HG02970 (cell line): ENCODE measurements at regions not wholly inside any gene's neighbourhood (a gene's known extent, or its start where the extent isn't known, plus 50 kb on each side); places are given as distances from the start of the nearest gene placed in this dataset.

ENCODE experiments used
- ATAC-seq: cut with Tn5 transposase; IDR thresholded peaks from one replicate; pipeline ENCODE4 v1.9.1; 2021; ENCODE audit warnings: mild to moderate bottlenecking, moderate library complexity, moderate number of reproducible peaks; ENCODE audit not compliant: unreplicated experiment, low FRiP score

DNA sequence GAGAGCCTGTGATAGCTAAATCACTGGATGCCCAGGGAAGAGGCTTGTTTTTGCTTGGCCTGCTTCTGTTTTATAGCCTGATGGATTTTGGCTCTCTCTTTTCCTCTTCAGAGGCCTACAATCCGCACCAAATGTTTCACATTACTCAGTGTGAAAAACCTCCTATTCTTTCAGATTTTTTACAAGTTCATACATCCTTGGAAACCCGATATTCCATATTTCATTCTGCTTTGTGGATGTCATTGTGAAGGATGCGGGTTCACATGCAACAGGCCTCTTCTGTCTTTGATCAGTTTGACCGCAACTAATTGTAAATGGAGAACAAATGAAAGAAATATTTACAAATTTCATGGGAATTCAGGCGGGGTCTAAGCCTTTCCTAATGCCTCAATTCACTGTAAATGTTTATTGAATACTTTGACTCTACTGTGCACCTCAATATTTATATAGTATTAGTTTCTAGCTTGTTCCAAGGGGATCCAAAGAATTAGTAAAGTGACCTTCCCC, 269.9 kb downstream of the DMRT2 start:
- ATAC-seq, result no peak

DNA sequence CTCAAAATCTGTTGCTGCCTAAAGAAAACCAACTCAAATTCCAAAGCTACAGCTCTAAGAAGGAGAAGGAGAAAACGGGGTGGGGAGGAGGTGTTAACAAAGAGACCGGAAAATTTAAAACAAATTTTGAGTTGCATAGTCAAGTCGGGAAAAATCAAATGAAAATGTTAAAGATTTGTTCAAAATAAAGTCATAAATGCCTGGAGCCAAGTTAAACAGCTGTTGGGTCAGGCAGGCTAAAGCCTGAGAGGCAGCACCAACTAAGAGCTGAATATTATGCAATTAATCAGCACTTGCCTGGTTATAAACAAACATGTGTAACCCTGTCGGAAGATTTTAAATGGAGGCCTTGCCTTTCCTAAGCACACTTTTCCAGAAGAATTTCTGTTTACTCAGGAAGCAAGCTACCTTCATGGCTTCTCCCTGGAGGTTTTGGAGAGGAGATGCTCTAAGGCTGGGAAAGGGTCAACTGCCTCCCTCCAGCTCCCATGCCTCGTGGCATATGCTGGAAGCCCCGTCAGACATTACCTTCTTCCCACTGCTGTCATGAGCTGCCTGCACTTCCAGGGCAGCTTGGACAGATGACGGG, 270.5 kb downstream of the DMRT2 start:
- ATAC-seq, result no peak

DNA sequence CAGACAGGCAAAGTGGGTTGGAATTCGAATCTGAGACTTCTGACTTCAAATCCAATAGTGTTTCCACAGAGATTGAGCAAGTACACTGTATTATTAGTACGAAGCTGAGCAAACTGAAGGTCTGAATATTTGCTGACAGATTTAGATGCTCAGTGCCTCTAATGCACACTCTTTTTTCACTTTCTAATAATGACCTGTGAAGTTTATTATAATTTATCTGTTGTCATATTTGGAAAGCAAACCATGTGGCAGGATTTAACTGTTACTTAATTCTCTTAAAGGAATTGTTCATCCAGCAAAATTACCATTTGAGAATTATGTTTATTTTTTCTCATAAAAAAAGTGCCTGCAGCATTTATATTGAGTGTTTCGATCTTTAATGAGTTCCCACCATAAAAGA, 277.3 kb downstream of the DMRT2 start:
- no peak for ATAC-seq

DNA sequence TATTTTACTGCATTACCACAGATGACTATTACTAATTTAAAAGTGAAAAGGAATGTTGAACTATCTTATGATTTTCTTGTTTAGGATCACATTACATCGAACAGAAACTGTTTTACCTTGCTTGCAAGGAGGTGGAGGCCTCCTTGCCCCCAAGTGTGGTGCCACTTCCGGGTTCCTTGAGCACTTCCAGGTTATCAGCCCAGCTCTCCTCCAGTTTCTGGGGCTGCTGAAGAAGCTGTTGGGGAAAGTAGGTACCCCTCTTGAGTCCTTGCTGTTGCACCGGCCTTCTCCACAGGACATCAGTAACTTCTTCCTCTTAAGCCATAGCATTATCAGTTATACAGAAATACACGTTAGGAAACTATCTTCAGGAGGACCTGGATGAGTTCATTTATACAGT, 278.2 kb downstream of the DMRT2 start:
- ATAC-seq, result no peak

DNA sequence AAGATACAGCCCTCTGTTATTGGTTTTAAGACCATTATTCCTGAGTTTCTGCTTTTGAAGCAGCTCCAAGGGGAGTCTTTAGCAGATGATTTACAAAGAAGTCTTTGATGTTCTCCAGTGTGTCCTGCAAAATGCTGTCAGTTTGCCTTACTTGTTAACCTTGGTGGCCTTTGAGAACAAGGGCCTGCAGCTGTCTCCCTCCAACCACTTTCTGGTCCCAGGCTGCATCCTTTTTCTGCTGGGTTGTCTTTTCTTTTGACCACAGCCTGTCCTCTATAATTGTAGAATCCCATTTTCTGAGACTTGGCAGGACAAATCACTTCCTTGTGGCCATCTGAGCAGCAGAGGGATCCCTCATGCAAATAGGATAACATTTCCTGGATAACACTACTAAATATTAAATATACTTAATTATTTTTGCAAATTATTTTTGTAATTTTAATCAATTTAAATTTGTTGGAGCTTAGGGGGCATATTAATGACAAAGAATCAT, 281.4 kb downstream of the DMRT2 start:
- ATAC-seq, result no peak

DNA sequence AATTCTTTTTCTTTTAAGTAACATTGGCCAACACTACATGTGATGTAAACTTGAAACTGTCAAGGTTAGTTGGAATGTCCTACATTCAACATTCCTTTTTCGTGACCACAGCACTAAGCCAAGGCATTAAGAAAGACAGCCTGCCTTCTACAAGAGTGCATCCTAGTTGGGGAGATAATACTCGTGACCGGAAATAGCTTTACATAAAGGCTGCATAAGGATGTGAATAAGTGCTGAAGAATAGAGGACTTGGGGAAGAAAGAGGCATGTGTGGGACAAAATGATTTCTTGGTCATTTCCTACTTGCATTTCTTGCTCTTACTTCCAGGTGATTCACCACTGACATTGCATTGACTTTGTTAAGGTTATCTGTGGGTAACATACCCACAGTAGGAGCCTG, 282.0 kb downstream of the DMRT2 start:
- no peak for ATAC-seq

DNA sequence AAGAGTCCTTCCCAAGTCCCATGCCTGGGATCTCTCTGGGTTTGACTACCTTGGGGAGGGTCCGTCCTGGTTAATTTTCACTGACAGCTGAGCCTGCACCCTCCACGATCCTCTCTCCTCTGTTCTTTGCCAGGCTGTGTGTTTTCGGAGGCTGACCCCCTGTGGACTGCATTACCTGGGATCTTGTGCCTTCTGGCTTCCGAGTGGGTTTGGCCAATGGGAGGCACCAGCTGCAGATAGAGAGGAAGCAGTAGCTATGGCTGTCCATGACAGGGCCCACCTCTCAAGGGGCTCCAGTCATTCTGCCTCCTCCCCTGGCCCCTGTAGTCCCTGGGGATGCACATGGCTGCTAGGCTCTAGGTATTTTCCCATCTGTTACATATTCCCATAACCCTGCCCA, 285.0 kb downstream of the DMRT2 start:
- no peak for ATAC-seq

DNA sequence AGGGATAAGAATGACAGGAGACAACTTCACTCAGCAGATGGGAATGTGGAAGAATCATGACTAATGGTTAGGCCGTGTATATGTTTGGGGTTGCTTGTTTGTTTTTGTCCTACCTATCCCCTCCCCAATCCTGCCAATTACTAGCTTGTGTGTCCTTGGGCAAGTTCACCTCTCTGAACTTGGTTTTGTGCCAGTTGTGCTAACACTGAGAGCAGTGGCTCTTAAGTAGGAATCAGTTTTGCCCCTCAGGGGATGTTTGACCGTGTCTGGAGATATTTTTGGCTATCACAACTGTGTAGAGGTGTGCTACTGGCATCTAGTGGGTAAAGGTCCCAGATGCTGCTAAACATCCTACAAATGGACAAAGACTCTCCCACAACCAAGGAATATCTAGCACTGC, 287.0 kb downstream of the DMRT2 start:
- ATAC-seq, result no peak

DNA sequence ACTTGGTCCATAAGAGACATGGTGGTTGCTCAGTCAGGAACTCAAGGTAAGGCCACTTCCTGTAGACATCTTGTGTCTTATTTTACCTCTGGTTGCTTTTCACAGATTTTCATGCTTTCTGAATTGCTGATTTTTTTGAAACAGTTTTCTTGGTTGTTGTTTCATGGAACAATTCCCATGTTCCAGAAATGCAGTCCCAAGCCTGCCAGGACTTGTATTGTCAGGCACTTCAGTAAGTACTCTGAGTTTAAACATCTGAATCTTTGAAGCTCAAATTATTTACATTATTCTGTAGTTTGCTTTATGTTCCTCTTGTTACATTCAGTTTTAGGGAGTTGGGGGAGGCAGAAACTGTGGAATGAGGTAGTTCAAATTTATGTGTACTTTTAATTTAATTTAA, 290.2 kb downstream of the DMRT2 start:
- ATAC-seq, result no peak

DNA sequence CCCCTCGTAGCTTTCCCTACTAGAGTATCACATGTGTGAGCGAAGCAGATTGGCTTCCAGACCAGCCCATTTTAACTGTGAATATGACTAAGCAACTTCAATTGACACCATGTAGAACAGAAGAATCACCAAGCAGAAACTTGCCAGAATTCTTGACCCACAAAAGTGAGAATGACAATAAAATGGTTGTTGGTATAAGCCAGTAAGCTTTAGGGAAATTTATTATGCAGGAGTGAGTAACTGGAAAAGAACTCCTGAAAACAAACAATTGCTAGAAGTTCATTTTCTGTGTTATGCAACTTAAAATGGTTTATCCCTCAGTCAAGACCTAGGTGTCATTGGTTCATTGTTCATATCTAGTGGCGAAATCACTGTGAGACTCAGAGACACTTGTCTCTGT, 303.1 kb downstream of the DMRT2 start:
- no peak for ATAC-seq

DNA sequence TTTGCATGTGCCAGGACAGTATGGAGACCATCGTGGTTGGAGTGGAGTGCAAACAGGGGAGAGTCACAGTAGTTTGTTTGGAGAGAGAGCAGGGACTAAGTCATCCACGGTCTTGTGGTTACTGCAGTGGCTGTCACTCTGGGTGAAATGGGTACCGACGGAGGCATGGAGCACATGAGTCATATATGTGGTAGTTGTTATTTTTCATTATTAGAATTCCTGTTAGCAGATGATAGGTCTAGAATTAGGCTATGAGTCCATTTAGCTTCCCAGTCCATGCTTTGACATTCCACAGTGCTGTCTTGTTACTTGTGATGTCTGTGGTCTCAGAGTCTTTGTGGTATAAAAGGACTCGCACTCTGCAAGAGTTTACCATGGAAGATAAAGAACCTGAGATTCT, 303.9 kb downstream of the DMRT2 start:
- no peak for ATAC-seq

DNA sequence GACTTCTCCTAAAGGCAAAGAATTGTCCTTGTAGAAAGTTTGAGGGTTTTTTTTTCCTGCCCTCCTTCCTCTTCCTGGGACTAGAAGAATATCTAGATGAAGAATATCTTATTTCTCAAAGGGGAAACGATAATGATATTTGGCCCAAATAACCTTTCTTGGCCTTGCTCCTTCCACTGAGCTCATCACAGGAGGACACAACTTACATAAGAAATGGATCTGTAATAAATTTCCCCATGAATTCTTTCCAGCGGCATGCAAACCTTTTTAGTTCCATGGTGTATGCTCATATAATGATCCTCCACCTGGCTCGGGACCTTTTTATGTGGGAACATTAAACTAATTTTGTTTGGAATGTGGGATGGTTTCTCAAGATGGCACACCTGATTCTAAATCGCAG, 304.4 kb downstream of the DMRT2 start:
- ATAC-seq, result no peak

DNA sequence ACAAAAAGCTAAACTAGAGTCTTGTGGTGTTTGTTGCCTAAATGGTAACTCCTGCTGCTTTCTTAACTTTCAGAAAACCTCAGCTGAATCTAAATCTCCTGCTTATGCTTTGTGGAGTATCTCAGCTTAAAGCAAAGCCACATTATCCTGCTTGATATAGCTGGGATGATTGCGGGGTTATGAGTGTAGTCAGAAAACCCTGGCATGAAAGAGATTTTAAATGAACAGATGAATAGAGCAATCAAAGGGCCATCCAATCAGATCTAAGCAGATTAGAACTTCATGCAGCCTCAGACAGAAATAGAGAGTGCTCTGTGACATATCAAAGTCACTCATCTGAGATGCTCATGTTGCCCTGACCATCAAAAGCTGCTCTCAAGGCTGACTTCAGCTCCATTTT, 305.5 kb downstream of the DMRT2 start:
- ATAC-seq, result no peak

DNA sequence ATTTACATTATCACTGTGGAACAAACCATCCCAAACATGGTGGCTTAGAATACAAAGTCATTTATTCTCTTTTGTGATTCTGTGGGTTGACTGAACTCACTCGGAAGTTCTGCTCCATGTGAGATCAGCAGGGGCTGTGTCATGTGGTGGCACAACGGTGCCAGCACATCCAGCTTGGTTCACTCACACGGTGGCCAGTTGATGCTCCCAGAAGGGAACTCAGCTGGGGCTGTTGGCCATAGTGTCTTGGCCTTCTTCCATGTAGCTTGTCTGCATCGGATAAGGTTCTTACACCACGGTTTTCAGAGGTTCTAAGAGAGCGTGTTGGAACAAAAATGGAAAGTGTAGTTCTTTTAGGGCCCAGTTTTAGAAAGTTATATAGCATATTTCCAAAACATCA, 312.7 kb downstream of the DMRT2 start:
- no peak for ATAC-seq

DNA sequence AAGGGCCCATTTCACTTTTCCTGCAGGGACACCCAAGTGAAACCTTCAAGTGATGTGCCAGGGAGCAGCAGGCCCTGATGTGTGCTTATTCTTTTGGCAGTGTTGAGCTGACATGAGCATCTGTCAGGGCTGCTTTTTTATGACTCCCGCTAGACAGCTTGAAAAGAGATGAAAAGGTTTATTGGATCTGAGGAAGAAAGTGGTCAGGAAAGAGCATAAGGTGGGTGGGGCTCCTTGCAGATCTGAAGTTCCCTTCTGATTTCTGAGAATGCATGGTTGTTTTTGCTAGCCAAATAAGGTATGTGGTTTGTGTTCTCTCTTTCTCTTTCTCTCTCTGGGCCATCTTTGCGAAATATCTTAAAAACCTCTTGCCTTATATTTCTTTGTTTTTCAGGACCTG, 316.1 kb downstream of the DMRT2 start:
- no peak for ATAC-seq

DNA sequence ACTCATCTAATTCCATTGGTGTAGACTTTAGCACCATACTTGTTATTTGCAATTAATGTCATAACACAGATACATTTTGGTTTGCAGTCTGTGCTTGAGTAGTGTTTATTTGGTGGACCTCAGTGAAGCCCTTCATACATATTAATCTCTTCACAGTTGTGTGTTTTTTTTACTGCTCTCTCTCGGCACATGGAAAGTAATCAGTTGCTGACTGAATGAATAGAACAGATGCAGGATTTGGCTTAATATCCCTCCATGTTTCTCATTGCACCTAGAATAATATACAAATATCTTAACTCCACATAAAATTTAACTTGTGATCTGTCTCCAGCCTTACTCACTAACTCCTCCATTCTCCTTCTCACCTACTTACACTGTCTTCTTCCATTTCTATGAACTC, 319.1 kb downstream of the DMRT2 start:
- ATAC-seq, result no peak

DNA sequence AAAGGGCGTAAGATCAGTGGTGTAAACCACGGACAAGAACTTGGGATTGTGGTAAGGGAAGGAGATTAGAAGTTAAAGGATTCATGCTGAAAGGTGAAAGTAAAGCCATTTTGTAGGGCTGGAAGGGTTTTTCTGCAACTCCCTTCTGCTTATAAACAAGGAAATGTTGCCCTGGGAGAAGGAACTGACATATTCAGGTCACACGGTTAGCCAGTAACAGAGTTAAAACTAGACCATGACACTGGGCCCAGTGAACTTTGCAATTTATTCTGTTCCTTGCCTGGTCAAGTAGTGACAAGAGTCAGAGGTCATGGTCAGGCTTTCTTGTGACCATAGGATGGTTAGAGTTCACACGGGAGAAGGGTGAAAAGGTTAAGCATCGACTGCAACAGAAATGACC, 323.3 kb downstream of the DMRT2 start:
- ATAC-seq, result no peak

DNA sequence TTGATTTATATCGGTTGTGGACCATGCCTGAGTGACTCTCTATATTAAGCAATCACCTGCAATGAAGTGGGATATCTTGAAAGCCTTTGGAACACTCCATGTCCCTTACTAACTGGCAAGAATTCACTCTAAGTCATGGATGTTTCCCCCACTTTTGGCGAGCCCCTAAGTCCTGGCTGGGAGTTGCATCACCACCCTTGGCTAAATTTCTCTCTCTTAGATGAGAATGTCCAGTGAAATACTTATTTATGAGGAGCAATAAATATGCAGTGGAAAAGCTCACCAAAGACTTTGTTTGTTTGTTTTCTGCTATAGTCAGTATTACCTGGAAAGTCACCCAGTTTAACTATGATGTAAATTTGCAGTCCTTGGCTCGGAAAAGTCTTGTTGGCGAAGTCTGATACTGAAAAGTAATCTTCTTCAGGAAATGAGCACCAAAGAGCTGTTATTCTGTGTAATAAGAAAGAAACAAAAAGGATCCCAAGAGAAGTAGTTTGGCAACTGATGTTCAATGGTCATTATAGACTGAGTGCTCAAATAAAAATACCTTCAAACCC, 333.8 kb downstream of the DMRT2 start:
- ATAC-seq, result no peak

DNA sequence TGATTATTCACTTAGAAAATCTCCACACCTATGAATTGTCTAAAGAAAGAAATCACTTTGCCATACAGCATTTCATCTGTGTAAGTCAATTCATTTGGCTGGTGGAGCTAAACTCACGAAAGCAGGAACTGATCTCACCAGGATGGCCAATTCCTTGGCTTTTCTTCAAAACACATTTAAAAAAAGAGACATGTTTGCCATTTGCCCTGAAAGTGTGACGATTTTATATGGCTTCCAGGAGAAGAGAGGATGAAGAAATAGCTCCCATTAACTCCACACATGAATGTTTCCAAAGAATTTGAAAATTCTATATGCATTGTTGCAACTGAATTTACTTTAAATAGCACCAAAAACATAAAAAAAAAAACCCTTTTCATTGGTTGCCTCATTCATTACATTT, 334.7 kb downstream of the DMRT2 start:
- ATAC-seq, result no peak

DNA sequence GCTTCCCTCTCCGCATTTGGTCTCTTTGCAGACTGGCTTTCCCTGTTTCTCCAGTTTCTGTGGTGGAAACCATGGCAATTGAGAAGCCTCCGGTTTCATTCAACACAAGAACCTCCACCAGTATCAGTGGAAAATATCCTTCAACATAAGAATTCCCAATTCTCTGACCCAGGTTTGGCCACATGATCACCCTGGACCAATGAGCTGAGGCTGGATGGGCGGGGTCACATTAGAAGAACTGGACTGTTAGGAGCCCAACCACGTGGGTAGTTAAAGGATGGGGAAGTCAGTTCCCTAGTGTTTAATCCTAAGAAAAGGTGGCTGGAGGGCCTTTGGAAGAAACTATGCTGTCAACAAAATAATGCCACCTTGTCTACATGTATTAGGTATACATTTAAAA, 336.3 kb downstream of the DMRT2 start:
- ATAC-seq, result no peak

DNA sequence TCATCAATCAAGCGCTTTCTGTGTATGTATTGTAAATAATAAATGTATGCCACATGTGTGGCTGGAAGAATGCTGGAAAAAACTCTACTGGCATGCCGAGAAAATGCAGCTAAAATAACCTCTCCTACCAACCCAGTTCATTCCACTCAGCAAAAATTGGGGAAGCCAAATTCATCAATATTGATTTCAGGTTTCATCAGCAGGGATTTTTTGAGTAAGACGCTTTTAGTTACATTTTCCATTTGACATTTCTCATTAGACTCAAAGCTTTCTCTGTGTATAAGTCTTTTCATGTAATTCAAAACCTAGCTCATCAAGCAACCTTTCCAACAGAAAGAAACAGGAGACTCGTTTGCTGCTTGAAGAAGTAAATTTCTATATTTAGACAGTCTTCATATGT, 338.1 kb downstream of the DMRT2 start:
- no peak for ATAC-seq

DNA sequence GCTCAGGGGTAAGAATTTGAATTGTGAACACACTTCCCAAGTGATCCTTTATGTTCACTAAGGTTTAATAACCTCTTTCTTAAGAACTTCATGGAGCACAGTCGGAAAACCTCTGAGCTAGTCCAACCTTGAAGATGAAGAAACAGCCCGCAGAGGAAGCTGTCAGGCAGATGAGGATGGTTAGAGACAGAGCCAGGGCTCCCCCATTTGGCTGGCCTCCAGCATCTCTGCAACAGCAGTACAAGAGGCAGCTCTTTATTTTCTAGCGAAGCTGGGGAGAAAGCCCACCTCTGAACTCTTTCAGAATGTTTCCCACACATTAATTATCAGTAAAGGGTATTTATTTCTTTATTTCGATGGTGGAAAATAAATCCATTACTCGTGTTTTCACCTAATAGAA, 350.8 kb downstream of the DMRT2 start:
- no peak for ATAC-seq

DNA sequence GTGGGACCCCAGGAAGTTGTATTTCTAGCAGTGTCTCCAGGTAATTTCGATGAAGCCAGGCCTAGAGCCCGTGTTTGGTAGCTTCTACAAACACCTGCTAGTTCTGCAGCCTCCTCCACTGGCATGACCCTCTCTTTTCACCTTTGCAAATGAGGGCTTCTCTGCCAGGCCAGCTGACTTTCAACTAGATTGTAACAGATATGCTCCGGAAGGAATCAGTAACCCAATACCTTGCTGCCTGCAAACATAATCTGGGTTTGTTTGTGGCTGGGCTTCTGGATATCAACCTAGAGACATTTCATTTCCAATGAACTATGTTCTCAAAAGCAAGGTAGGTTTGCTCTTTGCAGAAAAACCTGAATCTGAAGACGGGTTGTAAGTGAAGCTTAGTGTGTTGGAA, 354.8 kb downstream of the DMRT2 start:
- no peak for ATAC-seq
